DMS153 treated with DMSO at 0.1 percent for 48 hours (cell line): ENCODE measurements at regions not wholly inside any gene's neighbourhood (a gene's known extent, or its start where the extent isn't known, plus 50 kb on each side); places are given as distances from the start of the nearest gene placed in this dataset.
"Not testable (repeated sequence)": the region's sequence is repeated elsewhere in the genome, so short reads cannot be mapped to it uniquely, and the experiment has no call there.

ENCODE experiments used
- DNase-seq: peaks from one replicate; lab custom pipeline; 2025; ENCODE audit not compliant: unreplicated experiment; lab: John Stamatoyannopoulos, UW

DNA sequence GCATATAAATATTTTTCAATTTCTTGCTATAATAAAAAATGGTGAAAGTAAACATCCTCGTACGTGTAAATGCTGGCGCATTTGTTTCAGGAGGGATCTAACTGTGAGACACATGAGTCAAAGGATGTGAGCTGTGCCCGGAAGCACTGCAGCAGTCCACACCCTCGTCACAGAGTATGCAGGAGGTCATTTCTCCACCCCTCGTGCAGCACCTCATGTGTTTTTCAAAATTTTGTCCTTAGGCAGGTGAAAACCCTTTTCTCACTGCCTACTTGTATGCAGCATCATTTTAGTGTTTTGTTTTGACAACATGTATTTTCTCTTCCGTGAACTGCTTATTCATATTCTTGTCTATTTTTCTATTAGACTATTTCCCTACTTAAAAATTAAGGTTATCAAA, 162.7 kb downstream of the AVL9 start:
- DNase-seq, result no peak

DNA sequence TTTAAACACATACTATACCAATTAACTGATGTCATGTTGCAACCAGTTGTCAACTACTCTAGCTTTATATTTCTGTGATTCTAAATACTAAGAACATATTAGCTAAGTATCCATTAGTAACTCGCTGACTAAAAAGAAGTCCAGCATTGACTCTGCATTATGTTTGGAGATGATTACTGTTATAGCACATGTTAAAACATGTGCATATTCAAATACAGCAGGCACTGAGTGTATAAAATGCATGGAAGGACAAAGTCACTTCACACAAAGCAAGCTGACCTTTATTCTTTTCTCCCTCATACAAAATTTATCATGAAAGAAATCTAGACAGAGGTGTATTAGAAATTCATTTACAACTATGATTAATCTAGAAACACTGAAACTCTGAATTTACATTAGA, 159.3 kb downstream of the AVL9 start:
- not testable (repeated sequence) for DNase-seq

DNA sequence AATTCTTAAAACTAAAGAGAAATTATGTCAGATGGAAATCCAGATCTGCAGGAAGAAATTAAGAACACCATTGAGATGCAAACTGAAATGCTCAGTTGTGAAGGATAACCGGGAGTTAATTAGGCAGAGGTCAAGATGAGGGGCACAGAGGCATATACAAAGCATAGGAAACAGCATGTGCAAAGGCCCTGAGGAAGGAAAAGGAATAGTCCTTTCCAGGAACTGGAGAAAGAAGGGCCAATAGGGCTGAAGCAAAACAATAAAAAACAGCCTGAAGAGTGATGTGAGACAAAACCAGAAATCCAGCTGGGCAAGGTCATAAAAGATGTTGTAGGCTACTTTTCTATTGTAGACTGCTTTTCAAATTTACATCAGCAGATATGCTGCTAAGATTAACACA, 155.1 kb downstream of the AVL9 start:
- DNase-seq, result not testable (repeated sequence)

DNA sequence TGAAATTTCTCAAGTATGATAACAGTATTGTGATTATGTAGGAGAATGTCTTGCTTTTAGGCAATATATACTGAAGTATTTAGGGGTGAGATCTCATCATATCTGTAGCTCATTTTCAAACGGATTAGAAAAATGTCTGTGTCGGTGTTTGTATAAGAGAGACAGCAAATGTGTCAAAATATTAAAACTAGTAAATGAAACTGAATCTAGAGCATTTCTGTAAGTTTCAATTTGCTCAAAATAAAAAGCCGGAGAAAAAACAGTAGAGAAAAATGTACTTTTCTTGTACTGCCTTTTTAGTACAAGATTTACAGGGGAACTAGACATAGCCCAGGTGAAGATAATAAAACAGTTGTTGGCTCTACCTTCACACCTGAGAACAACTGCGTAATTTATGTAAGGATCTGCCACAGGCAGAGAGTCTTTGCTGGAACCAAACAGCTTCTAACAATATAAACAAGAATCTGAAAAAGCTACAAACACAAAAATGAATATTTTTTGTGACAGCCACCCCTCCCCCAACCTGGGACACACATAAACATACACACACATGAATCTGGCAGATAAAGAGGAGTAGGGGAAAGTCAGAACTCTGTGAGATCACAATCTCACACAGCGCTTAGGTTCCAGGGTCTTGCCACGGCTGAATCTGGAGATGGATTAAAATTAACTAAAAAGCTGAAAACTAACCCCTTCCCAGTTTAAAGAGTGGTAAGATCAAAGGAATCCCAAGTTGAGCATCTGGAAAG, 153.3 kb downstream of the AVL9 start:
- no peak for DNase-seq

DNA sequence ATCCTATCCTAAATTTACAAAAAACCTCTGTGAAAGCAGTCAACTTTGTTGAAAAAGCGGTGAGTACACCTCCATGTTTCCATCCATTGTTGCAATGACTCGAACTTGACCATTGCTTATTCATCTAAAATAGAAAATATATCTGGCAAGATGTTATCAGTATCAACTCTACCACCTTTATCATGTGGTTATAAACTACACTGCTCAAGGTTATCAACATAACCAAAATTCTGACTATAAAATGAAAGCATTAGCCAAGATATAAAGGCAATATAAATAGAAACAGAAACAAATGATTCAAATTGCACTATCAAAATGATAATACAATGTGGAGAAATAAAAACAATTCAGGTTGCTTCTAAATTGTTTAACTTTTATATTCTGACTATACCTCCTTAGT, 150.0 kb downstream of the AVL9 start:
- DNase-seq, result not testable (repeated sequence)

- no peak for DNase-seq
Measured at GRCh38 chr7:32643194-32643593, 147.9 kb downstream of the AVL9 start.

DNA sequence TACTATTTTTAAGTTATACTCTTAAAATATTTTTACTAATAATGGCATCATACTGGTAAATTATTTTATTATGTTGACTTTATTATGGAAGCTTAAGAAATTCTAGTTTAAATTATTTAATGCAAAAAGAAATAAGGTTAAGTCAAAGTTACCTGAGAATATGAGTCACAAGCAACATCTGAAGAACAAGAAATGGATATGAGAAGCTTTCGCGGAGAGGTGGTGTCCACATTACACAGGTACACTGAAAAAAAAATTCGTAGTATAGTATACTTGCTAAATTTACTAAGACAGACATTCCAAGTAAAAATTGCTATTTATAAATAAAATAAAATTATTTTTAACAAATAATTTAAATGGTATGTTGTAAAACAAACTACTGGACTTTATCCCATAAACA, 143.8 kb downstream of the AVL9 start:
- DNase-seq, result no peak

DNA sequence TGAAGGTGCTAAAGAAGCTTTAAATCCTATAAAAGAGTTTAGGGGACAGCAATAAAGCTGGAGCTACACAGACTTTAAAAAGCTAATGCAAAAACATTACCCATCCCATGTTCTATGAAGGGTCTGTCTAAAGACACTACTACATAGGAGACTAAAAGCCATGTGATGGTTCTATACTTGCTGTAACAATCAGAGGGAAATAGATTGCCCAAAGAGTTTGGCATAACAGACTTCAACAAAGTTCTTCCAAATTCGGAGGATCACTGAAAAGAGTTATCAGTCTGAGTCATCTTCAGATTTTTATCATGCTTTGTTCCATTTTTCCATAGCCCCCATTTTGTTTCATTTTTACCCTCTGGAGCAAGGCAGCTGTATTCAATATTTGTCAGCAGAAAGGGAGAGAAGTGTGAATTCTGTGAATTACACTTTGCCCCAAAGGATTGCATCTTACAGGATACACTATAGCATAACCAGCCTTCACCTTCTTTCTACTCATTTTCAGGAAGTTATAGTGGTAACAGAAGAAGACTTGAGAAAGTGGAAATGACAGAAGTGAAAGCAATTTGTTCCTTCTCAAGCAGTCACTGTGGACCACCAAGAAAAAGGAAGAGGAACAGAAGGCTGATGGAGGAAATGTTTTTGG, 143.3 kb downstream of the AVL9 start:
- DNase-seq, result not testable (repeated sequence)
